ENCODE measurements at regions not wholly inside any gene's neighbourhood (a gene's known extent, or its start where the extent isn't known, plus 50 kb on each side); places are given as distances from the start of the nearest gene placed in this dataset.
"Not testable (repeated sequence)": the region's sequence is repeated elsewhere in the genome, so short reads cannot be mapped to it uniquely, and the experiment has no call there.

DNA sequence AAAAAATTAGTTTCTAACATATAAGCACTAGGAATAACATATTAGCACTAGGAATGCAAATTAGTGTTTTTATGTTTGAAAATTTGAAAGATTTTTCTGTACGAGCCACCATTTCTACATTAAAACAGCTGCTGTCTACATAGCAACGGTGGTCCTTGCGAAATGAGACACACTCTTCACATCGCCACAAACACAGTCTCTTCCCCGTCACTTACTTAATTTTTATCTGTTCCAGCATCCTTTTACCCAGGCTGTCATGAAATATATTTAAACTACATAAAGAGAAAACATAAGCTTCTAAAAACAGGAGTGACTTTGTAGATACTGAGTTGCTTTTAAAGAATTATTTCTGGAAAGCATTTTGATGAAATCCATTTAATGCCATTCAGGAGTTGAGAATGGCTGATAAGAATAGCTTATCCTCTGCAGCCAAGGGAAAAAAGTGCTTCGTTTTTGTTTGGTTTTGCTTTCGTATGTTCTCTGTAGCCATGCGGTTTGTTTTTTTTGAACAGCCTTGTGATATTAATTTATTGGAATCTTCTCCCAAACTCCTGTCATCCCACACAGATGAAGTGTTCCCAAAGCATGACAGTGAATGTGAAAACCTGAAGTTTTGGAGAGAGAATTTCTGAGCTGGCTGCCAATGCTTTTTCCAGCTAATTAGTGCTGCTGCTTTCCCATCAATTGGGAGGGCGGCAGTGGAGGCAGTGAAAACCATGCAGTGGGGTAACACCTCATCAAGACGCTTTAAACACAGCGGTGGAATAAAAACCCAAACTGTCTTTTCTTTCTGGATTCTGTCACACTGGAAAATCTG lies 603.7 kb upstream of the ADARB2 start:
- DNase-seq (ENCODE audit: low read depth), result no peak

DNA sequence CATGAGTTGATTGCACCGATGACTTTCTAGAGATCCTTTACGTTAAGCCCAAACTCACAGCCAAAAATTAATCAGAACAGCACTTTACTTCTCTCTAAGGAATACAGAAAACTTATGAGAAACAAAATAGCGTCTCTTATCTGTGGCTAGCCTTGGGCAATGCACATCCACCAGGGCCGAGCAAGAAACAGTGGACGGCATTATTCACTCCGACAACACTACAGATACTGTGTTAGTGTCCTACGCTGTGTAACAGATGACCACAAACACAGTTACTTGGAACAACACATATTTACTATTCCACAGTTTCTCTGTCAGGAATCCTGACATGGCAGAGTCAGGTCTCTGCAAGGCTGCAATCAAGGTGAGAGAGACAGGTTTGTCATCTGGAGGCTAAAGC lies 598.3 kb upstream of the ADARB2 start:
- no peak for DNase-seq (ENCODE audit: low read depth)

DNA sequence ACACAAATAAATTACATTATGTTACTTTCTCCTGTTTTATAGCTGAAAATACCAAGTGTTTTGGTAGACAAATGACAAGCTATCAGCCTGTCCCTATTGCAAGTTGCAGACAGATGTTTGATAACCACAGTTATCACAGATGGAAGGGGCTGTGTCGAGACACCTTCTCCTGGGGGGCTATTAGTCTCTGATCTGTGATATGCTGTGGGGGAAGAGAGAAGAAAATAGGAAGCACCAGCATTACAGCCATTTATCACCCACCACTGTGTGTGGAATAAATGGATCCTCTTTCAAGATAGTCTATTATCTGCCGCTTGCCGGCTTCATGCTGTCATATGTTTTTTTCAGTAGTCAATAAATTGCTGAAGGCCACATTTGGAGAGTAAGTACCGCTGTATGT lies 597.2 kb upstream of the ADARB2 start:
- no peak for DNase-seq (ENCODE audit: low read depth)

DNA sequence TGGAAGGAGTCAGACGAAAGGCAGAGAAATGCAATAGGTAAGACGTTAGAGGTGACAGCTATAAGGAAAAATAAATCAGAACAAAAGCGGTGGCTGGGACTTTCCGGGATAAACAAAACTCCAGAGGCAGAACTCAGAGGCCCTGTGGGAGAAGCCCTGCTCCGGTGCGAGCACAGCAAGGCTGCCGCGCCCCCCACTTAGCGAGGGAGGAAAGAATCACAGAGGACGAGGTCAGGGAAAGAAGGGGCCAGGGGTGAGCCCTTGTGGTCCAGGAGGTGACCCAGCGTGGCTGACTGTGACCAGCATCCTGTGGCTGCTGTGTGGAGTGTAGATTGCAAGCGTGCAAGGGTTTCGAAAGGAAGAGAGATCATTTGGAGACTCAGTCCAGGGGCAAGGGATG lies 591.8 kb upstream of the ADARB2 start:
- DNase-seq (ENCODE audit: low read depth), result no peak

DNA sequence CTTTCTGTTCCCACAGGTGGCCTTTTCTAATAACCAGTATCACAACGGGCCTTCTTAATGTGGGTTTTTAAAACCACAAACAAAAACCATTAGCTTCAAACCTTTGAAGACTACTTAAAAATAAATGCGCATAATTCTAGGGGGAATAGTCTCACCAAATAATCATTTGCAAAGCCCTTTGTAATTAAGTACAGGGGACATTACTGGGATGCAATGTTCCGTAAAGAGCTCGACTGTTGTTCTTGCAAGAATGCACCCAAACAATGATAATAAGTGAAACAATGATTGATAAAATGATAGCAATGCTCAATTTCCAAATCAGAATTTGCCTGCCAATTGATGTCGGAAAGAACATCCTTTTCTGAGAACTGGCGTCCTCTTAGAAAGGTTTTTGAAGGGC lies 589.1 kb upstream of the ADARB2 start:
- DNase-seq (ENCODE audit: low read depth), result no peak

DNA sequence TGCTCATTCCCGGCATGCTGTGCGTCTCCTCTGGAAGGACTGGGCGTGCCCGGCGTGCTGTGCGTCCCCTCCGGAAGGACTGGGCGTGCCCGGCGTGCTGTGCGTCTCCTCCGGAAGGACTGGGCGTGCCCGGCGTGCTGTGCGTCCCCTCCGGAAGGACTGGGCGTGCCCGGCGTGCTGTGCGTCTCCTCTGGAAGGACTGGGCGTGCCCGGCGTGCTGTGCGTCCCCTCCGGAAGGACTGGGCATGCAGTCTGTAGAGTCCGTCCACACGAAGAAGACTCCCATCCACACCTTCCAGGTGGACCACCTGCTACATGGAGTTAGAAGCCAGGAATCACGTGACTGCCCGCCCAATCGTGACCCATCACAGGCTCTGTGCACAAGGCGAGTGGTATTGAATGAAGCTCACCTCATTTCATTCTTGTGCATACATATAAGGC lies 577.7 kb upstream of the ADARB2 start:
- not testable (repeated sequence) for DNase-seq (ENCODE audit: low read depth)

DNA sequence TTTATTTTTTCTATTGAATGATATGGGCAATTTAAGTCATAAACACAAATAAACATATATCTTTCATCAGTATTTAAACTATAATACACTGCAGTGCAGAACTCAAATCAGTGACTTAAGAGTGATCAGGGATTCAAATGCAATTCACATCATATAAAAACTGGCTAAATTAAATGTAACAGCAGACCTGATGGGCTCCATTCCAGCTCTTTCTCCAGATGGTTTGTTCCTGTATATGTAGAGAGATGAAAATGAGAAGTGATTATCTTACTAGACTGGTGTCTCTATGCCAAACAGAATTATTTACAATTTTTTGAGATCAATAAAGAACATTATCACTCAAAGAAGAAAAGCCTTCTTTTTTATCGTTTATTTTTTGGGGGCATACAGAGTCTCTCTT lies 568.8 kb upstream of the ADARB2 start:
- DNase-seq (ENCODE audit: low read depth), result no peak

DNA sequence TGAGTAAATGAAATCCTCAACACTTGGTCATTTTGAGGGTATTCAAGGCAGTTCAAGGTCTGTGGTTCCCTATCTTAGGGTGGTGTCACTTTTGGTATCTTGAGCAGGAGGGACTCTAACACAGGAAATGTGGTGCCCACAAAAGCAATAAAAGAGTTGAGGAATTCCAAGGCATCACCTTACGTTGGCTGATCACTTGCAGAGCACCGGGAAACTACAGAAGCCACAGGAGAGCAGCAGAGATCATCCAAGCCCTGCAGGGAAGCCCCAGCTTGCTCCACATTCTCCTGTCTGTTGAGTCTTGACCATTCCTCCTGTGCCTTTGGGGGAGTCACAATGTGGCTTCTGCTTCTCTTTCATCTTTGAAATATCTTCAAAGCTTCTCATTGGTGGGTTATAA lies 565.8 kb upstream of the ADARB2 start:
- DNase-seq (ENCODE audit: low read depth), result no peak

DNA sequence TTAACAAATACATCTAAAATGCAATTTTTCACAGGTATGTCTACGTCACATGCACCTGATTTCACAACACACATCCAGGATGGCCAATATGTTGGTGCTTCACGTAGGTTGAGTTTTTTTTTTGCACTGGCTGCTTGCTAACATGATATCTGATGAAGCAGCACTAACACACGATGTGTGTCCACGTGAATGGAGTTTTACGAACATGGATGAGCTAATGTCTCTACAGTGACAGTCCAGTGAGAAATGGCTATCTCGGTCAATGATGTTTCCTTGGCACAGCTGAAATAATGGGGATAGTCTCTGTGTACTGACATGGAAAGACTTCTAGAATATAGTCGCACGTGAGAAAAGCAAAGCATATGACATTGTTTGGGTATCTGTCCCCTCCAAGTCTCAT lies 563.9 kb upstream of the ADARB2 start:
- no peak for DNase-seq (ENCODE audit: low read depth)

DNA sequence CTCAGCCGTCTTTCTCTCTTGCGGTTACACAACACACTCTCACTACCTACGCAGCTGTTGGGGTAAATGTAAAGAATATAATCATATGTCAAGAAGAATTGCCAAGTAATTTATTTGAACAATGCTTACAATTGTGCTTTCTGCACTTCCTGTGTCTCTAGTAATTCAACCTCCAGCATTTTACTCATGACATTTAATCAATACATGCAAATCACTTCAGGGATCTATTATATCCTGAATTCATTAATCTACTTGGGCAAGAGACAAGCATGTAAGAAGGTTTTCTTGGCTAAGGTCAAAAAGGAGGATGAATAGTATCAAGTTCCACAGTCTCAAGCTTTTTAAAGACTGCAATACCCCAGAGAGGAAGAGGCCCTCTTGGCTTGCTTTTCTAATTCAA lies 562.9 kb upstream of the ADARB2 start:
- DNase-seq (ENCODE audit: low read depth), result no peak

DNA sequence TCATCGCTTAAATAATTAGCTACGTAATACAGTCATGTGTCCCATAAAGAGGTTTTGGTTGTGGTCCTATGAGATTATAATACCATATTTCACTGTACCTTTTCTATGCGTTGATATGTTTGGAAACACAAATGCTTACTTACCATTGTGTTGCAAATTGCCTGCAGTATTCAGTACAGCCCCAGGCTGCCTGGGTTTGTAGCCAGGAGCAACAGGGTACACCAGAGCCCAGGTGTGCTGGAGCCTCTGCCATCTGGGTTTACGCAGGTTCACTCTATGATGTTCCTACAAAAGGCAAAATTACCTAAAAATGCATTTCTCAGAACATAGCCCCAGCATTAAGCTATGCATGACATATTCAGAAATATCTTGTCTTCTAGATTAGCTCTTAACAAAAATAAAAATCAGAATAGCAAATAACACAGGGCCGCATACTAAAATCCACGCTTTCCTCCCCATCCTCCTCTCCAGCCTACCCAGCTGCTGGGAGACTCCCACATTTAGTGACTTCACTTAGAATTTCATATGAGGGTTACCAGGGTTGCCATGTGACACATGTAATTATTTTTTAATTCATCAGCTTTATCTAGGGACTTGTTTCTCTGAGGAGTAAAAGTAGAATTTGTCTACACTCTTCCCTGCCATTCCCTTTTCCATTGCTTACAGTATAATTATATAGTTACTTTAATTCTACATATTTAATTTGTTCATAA lies 559.0 kb upstream of the ADARB2 start:
- no peak for DNase-seq (ENCODE audit: low read depth)

DNA sequence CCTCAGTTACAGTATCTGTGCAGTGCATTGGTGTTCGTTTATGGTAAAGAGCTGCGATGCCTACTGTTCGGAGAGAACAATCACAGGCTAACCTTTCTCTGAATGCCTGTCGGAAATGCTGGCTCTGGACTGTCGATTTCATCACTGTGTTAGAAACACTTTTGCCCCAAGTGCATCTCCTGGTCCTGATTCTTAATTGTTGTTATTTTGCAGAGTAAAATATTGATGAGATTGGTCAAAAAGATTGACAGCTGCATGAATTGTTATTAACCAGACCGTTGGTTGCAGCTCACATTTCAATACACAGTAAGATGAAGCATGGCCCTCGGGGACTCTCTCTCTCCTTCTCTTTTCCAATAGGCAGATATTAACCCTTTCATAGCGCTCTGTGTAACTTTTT lies 557.4 kb upstream of the ADARB2 start:
- DNase-seq (ENCODE audit: low read depth), result no peak

DNA sequence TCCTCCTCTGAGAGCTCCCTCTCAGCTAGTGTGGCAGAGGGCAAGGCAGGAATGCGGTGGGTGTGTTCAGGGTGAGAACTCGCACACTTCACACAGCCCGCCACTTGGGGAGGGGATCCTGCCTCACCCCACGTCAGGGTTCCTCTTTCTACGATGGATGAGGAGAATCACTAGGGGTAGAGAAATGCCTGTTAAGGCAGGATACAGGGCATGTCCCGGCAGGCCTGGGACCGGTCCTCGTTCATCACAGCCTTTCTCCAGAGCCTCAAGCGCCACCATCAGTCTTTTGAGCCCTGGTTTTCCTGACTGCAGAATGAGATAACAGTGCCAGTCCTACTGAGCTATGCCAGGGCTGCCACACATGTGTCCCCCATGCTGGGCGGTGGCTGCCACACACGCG lies 546.7 kb upstream of the ADARB2 start:
- no peak for DNase-seq (ENCODE audit: low read depth)

DNA sequence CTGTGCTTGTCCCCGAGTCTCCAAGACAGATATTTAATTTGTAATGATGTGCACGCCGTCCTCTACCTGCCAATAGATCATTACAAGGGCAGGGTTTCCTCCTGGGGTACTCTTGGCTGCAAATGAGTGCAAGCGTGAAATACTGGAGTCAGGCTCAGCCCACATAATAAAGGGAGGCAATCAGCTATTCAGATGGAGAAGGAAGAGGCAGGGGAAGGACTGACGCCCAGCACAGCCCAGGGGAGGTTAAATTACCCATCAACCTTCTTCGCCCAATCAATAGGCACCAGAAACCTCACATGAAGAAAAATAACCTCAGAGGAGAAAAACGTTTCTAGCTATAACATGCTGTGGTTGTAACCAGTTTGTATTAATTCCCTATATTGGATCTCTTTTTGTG lies 544.9 kb upstream of the ADARB2 start:
- no peak for DNase-seq (ENCODE audit: low read depth)

DNA sequence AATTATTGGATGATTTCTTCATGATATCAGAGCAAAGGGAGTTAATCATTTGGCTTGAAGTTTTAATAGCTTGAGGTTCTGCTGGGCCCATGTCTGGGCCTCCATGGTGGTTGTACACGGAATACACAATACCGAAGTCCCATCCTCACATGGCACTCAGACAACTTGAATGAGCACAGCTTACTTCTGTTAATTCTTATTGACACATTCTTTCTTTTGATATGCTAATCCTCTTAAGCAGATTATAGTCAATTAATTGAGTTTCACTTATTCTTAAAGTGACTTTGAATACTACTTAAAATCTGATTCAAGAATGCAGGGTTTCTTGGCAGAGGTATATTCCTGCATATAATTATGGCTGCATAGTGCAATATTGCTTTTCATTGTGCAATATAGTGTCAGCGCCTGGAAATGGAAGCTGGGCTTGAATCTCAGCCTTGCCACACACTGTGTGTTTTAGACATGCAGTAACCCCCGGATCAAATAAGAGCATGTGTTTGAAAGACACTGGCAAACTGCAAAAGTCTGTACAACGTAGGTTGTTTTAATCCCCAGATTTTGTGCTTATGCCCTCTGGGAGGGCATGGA lies 543.5 kb upstream of the ADARB2 start:
- DNase-seq (ENCODE audit: low read depth), result no peak

DNA sequence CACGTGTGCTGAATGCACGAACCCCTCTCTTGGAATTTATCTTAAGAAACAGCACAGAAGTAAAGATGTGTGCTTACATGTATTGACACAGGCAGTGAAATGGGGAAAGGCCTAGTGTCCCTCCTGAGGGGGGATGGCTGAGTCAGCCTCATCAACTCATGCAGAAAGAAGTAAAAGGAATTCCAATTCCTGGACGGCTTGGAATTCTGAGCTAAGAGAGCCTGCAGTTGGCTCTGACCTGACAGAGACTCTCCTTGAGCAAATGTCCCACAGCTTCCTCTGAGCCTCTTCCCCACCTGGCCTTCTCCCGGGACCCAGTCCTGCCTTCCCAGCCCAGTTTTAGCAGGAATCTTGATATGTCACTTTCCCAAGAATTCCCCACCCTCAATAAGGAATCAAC lies 542.4 kb upstream of the ADARB2 start:
- DNase-seq (ENCODE audit: low read depth), result no peak

DNA sequence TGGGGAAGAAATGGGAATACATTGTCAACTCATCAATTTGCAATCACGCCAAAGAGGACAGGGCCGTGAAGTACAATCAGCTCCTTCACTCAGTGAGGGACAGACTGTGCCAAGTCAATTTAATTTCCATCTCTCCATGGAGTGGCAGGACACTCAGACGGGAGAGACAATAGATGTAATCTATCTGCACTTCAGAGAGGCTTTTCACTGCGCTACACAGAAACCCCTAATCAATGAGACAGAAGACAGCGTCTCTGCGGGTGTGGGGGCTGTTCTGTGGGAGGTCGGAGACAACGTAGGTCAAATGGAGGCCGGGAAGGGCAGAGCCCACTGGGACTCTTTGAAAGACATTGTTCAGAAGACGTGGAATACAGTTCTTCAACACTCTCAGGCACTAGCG lies 541.0 kb upstream of the ADARB2 start:
- no peak for DNase-seq (ENCODE audit: low read depth)

DNA sequence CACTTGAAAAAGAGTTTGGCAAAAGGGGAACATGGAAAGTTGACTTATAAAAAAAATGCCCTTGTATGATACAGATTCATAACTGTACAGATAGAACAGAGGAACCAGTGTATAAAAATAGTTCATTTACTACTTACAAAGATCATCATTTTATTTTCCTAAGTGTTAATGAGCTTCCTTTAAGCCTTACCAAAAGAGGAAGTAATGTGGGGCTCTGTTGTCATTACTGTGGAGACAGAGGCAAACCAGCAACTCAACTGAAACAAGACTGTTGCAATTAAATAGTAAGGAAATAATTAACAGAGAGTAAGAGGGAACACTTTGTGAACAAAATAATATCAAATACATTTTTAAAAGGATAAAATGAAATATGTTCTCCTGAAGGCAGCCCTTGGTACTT lies 526.2 kb upstream of the ADARB2 start:
- DNase-seq (ENCODE audit: low read depth), result no peak

DNA sequence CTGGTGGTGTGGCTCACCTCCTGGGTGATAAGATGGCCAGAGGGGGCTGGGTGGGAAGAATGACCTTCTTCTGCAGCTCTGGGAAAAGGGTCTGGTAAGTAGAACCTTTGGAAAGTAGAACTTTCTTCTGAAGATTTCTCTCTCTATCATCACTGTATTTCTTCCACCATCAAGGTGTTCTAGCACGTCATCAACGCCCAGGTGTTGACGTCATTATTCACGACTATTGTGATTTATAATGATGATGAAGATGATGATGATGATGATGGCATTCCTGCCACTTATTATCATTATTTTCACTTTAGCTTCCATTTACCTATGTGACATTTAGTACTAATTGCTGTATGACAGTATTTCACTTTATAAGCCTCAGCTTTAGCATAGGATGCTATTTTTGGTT lies 525.6 kb upstream of the ADARB2 start:
- no peak for DNase-seq (ENCODE audit: low read depth)

DNA sequence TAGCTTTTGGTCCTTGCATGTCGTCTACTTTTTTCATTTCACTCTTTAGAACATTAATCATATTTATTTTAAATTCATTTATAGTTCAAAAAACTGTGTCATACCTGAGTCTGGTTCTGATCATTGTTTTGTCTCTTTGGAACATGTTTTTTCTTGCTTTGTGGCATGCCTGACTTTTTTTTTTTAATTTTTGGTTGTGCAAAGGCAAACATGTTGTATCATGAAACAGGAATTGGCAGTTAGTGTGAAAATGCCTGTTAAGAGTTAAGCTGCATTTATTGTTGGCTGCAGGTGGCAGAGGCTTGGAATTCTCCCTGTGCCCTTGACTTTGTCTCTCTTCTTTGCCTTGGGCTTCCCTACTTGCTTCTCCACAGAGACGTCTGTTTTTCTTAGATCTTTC lies 525.0 kb upstream of the ADARB2 start:
- DNase-seq (ENCODE audit: low read depth), result no peak

DNA sequence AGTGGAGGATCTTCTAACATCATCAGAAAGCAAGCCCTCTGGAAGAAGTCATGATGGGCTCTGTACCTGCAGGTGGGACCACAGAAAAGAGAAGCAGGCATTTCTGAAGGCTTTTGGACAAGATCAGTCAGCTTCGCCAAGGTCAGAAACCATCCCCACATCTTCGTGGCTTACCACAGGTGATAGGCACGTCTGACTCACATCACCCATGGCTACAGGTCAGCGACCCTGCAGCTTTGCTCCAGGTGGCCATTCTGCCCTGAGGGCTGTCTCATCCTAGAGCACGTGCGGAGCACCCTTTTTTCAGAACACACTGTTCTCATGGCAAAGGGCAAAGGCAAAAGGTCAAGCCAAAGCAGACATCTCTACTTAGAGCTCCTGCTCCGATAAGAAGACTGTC lies 518.9 kb upstream of the ADARB2 start:
- no peak for DNase-seq (ENCODE audit: low read depth)

DNA sequence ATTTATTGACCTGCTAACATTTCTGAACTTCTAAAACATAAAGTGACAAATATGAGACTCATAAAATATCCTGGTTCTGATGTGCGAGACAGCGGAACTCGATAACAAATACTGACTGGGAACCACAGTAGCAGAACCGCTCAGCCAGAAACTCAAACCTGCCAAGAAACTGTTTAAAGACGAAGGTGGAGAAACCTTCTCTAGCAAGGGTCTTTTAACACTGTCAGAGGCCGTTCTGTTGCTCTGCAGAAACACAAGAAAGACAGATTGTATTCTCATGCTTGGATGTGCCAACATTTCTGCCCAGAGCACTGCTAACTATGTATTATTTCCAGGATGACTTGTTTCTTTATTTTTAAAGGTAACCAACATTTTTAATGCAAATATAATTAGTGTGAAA lies 514.8 kb upstream of the ADARB2 start:
- DNase-seq (ENCODE audit: low read depth), result no peak

DNA sequence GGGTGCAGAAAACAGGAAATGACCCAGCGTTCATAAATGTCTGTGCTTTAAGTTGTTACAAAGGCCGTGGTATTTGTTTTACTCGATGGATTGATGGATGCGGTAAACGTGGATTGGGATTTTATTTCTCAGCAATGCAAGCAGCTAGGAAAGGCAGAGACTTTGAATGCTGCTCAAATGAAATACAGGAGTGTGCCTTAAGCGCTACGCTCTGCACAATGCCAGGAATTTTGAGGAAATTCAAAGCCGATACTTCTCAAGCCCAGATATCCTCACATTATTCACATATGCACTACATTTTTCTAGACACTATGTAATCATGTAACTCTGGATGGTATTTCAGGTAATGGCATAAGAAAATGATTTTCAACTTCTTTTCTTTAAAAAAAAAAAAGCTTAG lies 514.3 kb upstream of the ADARB2 start:
- DNase-seq (ENCODE audit: low read depth), result no peak

All from CMK (cell line).